Forelimb muscle (tissue), 1 donor: ENCODE measurements at regions not wholly inside any gene's neighbourhood (a gene's known extent, or its start where the extent isn't known, plus 50 kb on each side); places are given as distances from the start of the nearest gene placed in this dataset.

Experiments
- DNase-seq: peaks from one replicate; pipeline ENCODE4 v3.0.0-alpha.2; 2013; ENCODE audit warnings: low read depth

- no peak for DNase-seq
Observed at GRCh38 chr2:120440521-120441350, 94.8 kb downstream of the INHBB start.

GRCh38 chr2:120441351-120441700 lies 95.4 kb downstream of the INHBB start:
- DNase-seq: no peak

- DNase-seq: no peak
Observed at GRCh38 chr2:120441744-120442471, 96.0 kb downstream of the INHBB start.

- DNase-seq: no peak
Observed at GRCh38 chr2:120442541-120442922, 96.6 kb downstream of the INHBB start.

GRCh38 chr2:120442923-120443571 lies 97.1 kb downstream of the INHBB start:
- no peak for DNase-seq

GRCh38 chr2:120443946-120444345 lies 98.0 kb downstream of the INHBB start:
- DNase-seq: no peak

- DNase-seq: no peak
Observed at GRCh38 chr2:120444691-120445240, 98.8 kb downstream of the INHBB start.

GRCh38 chr2:120445449-120446143 lies 99.7 kb downstream of the INHBB start:
- DNase-seq: no peak

- no peak for DNase-seq
Observed at GRCh38 chr2:120446236-120447126, 100.5 kb downstream of the INHBB start.

GRCh38 chr2:120447127-120447785 lies 101.3 kb downstream of the INHBB start:
- no peak for DNase-seq

GRCh38 chr2:120448436-120448835 lies 102.5 kb downstream of the INHBB start:
- DNase-seq: no peak

- no peak for DNase-seq
Observed at GRCh38 chr2:120448961-120449810, 103.2 kb downstream of the INHBB start.

- DNase-seq: no peak
Observed at GRCh38 chr2:120450196-120450820, 104.4 kb downstream of the INHBB start.

GRCh38 chr2:120451334-120451733 lies 105.4 kb downstream of the INHBB start:
- DNase-seq: no peak

GRCh38 chr2:120452131-120452530 lies 106.2 kb downstream of the INHBB start:
- no peak for DNase-seq

GRCh38 chr2:120452945-120453634 lies 107.2 kb downstream of the INHBB start:
- no peak for DNase-seq

GRCh38 chr2:120453635-120453998 lies 107.7 kb downstream of the INHBB start:
- DNase-seq: no peak
